KMS-11 (cell line): ENCODE measurements at regions not wholly inside any gene's neighbourhood (a gene's known extent, or its start where the extent isn't known, plus 50 kb on each side); places are given as distances from the start of the nearest gene placed in this dataset.
"Not testable (repeated sequence)": the region's sequence is repeated elsewhere in the genome, so short reads cannot be mapped to it uniquely, and the experiment has no call there.

Experiments used
- H2AFZ ChIP-seq: fragments of 200-600 bp; sonication (generic); 2 replicates; pipeline ENCODE4 v1.6.1; 2016; ENCODE audit warnings: antibody characterized with exemption, mixed run types, low read depth
- H3K27ac ChIP-seq: fragments of 200-600 bp; sonication (generic); 2 replicates; pipeline ENCODE4 v1.6.1; 2016; ENCODE audit warnings: mild to moderate bottlenecking, mixed run types
- H3K27me3 ChIP-seq: fragments of 200-600 bp; sonication (generic); 2 replicates; pipeline ENCODE4 v1.6.1; 2017; ENCODE audit warnings: mild to moderate bottlenecking, low read depth, mixed run types, moderate library complexity; ENCODE audit not compliant: insufficient read depth
- H3K36me3 ChIP-seq: fragments of 200-600 bp; sonication (generic); 2 replicates; pipeline ENCODE4 v1.6.1; 2017; ENCODE audit warnings: mild to moderate bottlenecking, mixed run types; ENCODE audit not compliant: insufficient read depth
- H3K4me1 ChIP-seq: fragments of 200-600 bp; sonication (generic); 2 replicates; pipeline ENCODE4 v1.6.1; 2016; ENCODE audit warnings: mild to moderate bottlenecking, low read depth, mixed run types; ENCODE audit not compliant: poor library complexity, severe bottlenecking
- H3K4me2 ChIP-seq: fragments of 200-600 bp; sonication (generic); 2 replicates; pipeline ENCODE4 v1.7.0; 2016; ENCODE audit warnings: mild to moderate bottlenecking, mixed run types
- H3K4me3 ChIP-seq: fragments of 200-600 bp; sonication (generic); IDR thresholded peaks from 2 replicates; pipeline ENCODE4 v1.6.1; 2017; ENCODE audit warnings: low read depth, low read length, mixed read lengths; ENCODE audit not compliant: insufficient read depth
- H3K79me2 ChIP-seq: fragments of 200-600 bp; sonication (generic); 2 replicates; pipeline ENCODE4 v1.6.1; 2016; ENCODE audit warnings: low read depth, mixed run types; ENCODE audit not compliant: insufficient read depth
- H3K9ac ChIP-seq: fragments of 200-600 bp; sonication (generic); 2 replicates; pipeline ENCODE4 v1.6.1; 2016; ENCODE audit warnings: mild to moderate bottlenecking, mixed run types
- H4K20me1 ChIP-seq: fragments of 200-600 bp; sonication (generic); 2 replicates; pipeline ENCODE4 v1.6.1; 2016; ENCODE audit warnings: mild to moderate bottlenecking, mixed run types; ENCODE audit not compliant: insufficient read depth
- CTCF ChIP-seq: fragments of 200-600 bp; sonication (generic); conservative IDR thresholded peaks from 2 replicates; pipeline ENCODE4 v1.6.1; 2017; ENCODE audit warnings: low read depth, mild to moderate bottlenecking, antibody characterized with exemption, low read length, moderate library complexity, mixed read lengths

DNA sequence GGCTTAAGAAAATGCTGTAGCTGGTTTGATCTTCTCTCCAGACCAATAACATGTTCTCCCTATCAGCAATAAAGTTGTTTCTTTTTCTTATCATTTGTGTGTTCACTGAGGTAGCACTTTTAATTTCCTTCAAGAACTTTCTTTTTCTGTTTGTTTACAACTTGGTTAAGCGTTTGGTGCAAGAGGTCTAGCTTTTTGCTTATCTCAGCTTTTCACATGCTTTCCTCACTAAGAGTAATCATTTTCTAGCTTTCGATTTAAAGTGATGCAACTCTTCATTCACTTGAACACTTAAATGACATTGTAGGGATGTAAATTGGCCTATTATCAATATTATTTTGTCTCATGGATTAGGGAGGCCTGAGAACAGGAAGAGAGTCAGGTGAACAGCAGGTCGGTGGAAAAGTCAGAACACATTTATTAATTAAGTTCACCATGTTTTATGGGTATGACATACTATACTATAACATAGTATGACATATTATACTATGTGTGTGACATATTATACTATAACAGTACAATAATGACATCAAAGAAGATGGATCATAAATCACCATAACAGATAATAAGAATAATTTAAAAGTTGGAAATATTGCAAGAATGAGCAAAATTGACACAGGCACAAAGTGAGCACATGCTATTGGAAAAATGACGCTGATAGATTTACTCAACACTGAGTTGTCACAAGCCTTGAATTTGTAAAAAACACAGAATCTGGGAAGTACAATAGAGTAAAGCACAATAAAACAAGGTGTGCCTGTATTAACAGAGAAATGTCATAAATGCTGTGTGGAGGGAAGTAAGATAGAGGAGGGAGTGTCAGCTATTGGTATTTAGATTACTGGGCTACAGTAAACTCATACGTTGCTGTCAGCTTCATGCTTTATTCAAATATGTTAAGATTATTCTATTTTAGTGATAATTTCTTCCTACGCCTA is 218.6 kb upstream of the SLC7A11 start:
- Histone ChIP-seq H3K9ac (no peak overlapping the region), H3K27ac (no peak overlapping the region), H3K79me2 (no peaks in the 10 kb centered on the region), H3K36me3 (no peaks in the 10 kb centered on the region), H3K4me3 (no peak overlapping the region), H3K27me3 (no peaks in the 10 kb centered on the region), H2AFZ (no peak overlapping the region), H3K4me1 (no peaks in the 10 kb centered on the region), H3K4me2 (no peak overlapping the region), H4K20me1 (no peaks in the 10 kb centered on the region)
- TF ChIP-seq CTCF = no peak

GRCh38 chr4:138458751-138459150 is 216.6 kb upstream of the SLC7A11 start:
- H3K79me2 ChIP-seq = no peaks in the 10 kb centered on the region
- H3K27ac ChIP-seq = no peak overlapping the region
- H3K4me2 ChIP-seq = no peak overlapping the region
- H3K9ac ChIP-seq = no peak overlapping the region
- H3K4me1 ChIP-seq = no peaks in the 10 kb centered on the region
- no peaks in the 10 kb centered on the region for H3K36me3 ChIP-seq
- no peaks in the 10 kb centered on the region for H4K20me1 ChIP-seq
- TF ChIP-seq CTCF = no peak
- no peaks in the 10 kb centered on the region for H3K27me3 ChIP-seq
- H2AFZ ChIP-seq = no peak overlapping the region
- H3K4me3 ChIP-seq = no peak overlapping the region

DNA sequence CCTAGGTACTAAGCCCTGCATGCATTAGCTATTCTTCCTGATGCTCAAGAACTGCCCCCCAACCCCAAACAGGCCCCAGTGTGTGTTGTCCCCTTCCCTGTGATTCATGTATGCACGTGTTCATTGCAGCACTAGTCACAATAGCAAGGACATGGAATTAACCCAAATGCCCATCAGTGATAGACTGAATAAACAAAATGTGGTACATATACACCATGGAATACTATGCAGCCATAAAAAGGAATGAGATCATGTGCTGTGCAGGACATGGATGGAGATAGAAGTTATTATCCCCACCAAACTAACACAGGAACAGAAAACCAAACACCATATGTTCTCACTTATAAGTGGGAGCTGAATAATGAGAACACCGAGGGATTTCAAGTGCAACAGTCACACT is 214.2 kb upstream of the SLC7A11 start:
- H3K27ac ChIP-seq, H4K20me1 ChIP-seq, H3K27me3 ChIP-seq, H3K4me2 ChIP-seq, H2AFZ ChIP-seq, H3K79me2 ChIP-seq, H3K36me3 ChIP-seq, H3K4me3 ChIP-seq, H3K9ac ChIP-seq, H3K4me1 ChIP-seq: not testable (repeated sequence)

- H3K79me2 ChIP-seq = no peaks in the 10 kb centered on the region
- H3K9ac ChIP-seq = no peak overlapping the region
- no peaks in the 10 kb centered on the region for H3K36me3 ChIP-seq
- TF ChIP-seq CTCF = no peak
- H3K27me3 ChIP-seq = no peaks in the 10 kb centered on the region
- no peaks in the 10 kb centered on the region for H4K20me1 ChIP-seq
- no peak overlapping the region for H3K4me3 ChIP-seq
- no peaks in the 10 kb centered on the region for H3K4me1 ChIP-seq
- H3K27ac ChIP-seq = no peak overlapping the region
- no peak overlapping the region for H2AFZ ChIP-seq
- no peak overlapping the region for H3K4me2 ChIP-seq
Measured at GRCh38 chr4:138455097-138455496, 212.9 kb upstream of the SLC7A11 start.

DNA sequence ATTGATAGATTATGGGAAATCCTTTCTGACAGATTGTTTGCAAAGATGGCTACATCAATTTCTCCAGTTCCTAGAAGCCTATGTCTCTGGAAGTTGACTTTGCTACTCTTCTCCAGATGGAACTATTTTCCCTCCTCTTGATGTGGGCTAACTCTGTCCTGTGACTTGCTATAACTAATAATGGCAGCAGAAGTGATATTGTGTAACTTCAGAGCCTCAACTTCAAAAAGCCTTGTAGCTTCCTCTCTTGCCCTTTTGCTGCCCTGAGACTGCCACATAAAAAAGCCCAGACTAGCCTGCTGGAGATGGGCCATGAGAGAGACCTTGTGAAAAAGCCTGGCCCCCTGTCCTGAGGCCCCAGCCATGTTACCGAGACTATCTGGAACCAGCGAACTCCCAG is 210.7 kb upstream of the SLC7A11 start:
- H3K27me3 ChIP-seq = no peaks in the 10 kb centered on the region

More for the DNA sequence above, 210.7 kb upstream of the SLC7A11 start:
- no peak overlapping the region for H2AFZ ChIP-seq
- no peaks in the 10 kb centered on the region for H3K79me2 ChIP-seq
- H3K36me3 ChIP-seq = no peaks in the 10 kb centered on the region
- no peaks in the 10 kb centered on the region for H4K20me1 ChIP-seq
- no peak overlapping the region for H3K4me3 ChIP-seq
- H3K9ac ChIP-seq = no peak overlapping the region
- no peak overlapping the region for H3K27ac ChIP-seq
- no peak for TF ChIP-seq CTCF
- H3K4me2 ChIP-seq = no peak overlapping the region
- no peaks in the 10 kb centered on the region for H3K4me1 ChIP-seq
